Heart left ventricle (tissue), 13 donors: ENCODE measurements at regions not wholly inside any gene's neighbourhood (a gene's known extent, or its start where the extent isn't known, plus 50 kb on each side); places are given as distances from the start of the nearest gene placed in this dataset.

ENCODE experiments used
- POLR2A ChIP-seq, 2 donors: fragments of 450-650 bp; IDR thresholded peaks; one replicate each; pipeline ENCODE4 v1.6.1; 2017; ENCODE audit warnings: antibody characterized with exemption in 2 of 2, mild to moderate bottlenecking in 2 of 2, moderate library complexity in 2 of 2
- TF ChIP-seq, protein P1 (sequence below), 12 donors: fragments of 200-600 bp; sonication (generic) in 4 of 12; IDR thresholded peaks; one replicate each; pipeline versions ENCODE4 v1.5.0 to v1.8.0; 2018 to 2022; ENCODE audit warnings: antibody characterized with exemption in 12 of 12, mild to moderate bottlenecking in 5 of 12
- donor health status: ischemic (EF 13 %, LVEDD 7.1; RV severe dilation, severe dysfunction).
- donor health status: DM: no; HTN: yes; CAD: no.
- donor health status: DM: no; HTN: no; CAD: no.
- donor health status: ischemic (EF 25% LVEDD 6.9; RV normal size, moderate dysfunction).
- donor health status: ischemic (EF 25% LVEDD 5.7; RV mildly dilated, moderate dysfunction).
- donor health status: ischemic (EF 35%, LVEDD 5.7; RV mildly dilated, moderate dysfunction).
- donor health status: nonischemic (EF 11% LVEDD 7.7; RV severe dilation, severe dysfunction).
- donor health status: DM: yes; HTN: yes; CAD: no.
- donor health status: PGD.
- donor health status: ischemic (EF 29% LVEDD 5.4; RV normal size, mild dysfunction).
- donor health status: nonischemic (EF 23%, LVEDD 6.1; RV moderate dilation, normal function).

DNA sequence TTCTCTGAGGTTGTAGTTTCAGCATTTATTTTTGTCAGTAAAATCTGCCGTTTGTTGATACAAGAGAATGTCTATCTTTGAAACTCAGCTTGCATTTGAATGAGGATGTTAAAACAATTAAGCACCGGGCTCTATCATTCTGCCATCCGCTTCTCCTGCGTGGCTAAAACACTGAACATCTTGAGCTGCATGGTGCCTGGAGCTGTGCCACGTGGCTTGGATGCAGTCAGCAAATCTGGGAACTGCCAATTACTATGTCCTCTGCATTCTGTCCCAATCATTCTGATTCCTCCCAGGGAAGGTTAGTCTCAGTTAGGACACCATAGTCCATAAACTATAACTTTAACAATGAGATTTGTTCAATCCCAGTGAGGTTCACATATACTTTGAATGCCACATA lies 598.4 kb downstream of the FBXO15 start:
- TF ChIP-seq POLR2A (IDR thresholded peaks at IDR 0.05), result no peak
- TF ChIP-seq, protein P1, sequence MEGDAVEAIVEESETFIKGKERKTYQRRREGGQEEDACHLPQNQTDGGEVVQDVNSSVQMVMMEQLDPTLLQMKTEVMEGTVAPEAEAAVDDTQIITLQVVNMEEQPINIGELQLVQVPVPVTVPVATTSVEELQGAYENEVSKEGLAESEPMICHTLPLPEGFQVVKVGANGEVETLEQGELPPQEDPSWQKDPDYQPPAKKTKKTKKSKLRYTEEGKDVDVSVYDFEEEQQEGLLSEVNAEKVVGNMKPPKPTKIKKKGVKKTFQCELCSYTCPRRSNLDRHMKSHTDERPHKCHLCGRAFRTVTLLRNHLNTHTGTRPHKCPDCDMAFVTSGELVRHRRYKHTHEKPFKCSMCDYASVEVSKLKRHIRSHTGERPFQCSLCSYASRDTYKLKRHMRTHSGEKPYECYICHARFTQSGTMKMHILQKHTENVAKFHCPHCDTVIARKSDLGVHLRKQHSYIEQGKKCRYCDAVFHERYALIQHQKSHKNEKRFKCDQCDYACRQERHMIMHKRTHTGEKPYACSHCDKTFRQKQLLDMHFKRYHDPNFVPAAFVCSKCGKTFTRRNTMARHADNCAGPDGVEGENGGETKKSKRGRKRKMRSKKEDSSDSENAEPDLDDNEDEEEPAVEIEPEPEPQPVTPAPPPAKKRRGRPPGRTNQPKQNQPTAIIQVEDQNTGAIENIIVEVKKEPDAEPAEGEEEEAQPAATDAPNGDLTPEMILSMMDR (IDR thresholded peaks at IDR 0.05), result no peak
